MM.1S (cell line): ENCODE measurements at regions not wholly inside any gene's neighbourhood (a gene's known extent, or its start where the extent isn't known, plus 50 kb on each side); places are given as distances from the start of the nearest gene placed in this dataset.

Experiments used
- EZH2 ChIP-seq: fragments of 300-600 bp; sonication (generic); optimal IDR thresholded peaks from 2 replicates; pipeline ENCODE3; 2017; ENCODE audit warnings: low read depth, mild to moderate bottlenecking, antibody characterized with exemption, low read length, mixed read lengths
- TF ChIP-seq, protein P1 (sequence below): fragments of 300-600 bp; sonication (generic); IDR thresholded peaks from 2 replicates; pipeline ENCODE4 v1.5.1; 2016; ENCODE audit warnings: antibody characterized with exemption, low read length, mixed read lengths

- TF ChIP-seq, protein P1, sequence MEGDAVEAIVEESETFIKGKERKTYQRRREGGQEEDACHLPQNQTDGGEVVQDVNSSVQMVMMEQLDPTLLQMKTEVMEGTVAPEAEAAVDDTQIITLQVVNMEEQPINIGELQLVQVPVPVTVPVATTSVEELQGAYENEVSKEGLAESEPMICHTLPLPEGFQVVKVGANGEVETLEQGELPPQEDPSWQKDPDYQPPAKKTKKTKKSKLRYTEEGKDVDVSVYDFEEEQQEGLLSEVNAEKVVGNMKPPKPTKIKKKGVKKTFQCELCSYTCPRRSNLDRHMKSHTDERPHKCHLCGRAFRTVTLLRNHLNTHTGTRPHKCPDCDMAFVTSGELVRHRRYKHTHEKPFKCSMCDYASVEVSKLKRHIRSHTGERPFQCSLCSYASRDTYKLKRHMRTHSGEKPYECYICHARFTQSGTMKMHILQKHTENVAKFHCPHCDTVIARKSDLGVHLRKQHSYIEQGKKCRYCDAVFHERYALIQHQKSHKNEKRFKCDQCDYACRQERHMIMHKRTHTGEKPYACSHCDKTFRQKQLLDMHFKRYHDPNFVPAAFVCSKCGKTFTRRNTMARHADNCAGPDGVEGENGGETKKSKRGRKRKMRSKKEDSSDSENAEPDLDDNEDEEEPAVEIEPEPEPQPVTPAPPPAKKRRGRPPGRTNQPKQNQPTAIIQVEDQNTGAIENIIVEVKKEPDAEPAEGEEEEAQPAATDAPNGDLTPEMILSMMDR = no peak
- no peak for TF ChIP-seq EZH2
Observed at GRCh38 chr6:26194816-26195375, 107.7 kb downstream of the HFE start.
